ENCODE measurements at regions not wholly inside any gene's neighbourhood (a gene's known extent, or its start where the extent isn't known, plus 50 kb on each side); places are given as distances from the start of the nearest gene placed in this dataset.

GRCh38 chr20:7144464-7144863 is 377.0 kb downstream of the BMP2 start:
- H3K14ac ChIP-seq (ENCODE audit: low read length in 2 of 2) = no peak overlapping the region
- no peak overlapping the region for H3K18ac ChIP-seq (ENCODE audit: low read depth in 1 of 2, low read length in 2 of 2)
- H3K27me3 ChIP-seq (ENCODE audit: control insufficient read depth in 1 of 2, insufficient read depth in 1 of 2, low read length in 2 of 2) = no peaks in the 10 kb centered on the region
- H3K4me2 ChIP-seq (ENCODE audit: low read length, poor library complexity, severe bottlenecking) = no peak overlapping the region
- H2BK120ac ChIP-seq (ENCODE audit: low read depth, low read length) = no peak overlapping the region
- H3K9me3 ChIP-seq (ENCODE audit: control insufficient read depth, low read length) = no peaks in the 10 kb centered on the region
- H2BK15ac ChIP-seq (ENCODE audit: low read depth, poor library complexity, severe bottlenecking) = no peak overlapping the region
- no peak overlapping the region for H2BK5ac ChIP-seq (ENCODE audit: low read depth, low read length, poor library complexity, severe bottlenecking)
- WGBS = no CpG with 5 or more reads among the region's 2 CpGs
- no peak for DNase-seq
- no peaks in the 10 kb centered on the region for H3K79me1 ChIP-seq (replicated peaks; ENCODE audit: low read length, poor library complexity, severe bottlenecking)
- no peak overlapping the region for H2AFZ ChIP-seq (ENCODE audit: low read depth, low read length)
- no peak overlapping the region for H3K9ac ChIP-seq (ENCODE audit: low read length)
- H4K91ac ChIP-seq (ENCODE audit: low read length) = no peak overlapping the region
- H3K4me1 ChIP-seq (ENCODE audit: control insufficient read depth, insufficient read depth, low read depth, low read length) = no peaks in the 10 kb centered on the region
- no peak overlapping the region for H4K8ac ChIP-seq (ENCODE audit: low read length)
- H2BK12ac ChIP-seq (ENCODE audit: low read length in 2 of 2) = no peak overlapping the region
- H3K4me3 ChIP-seq (ENCODE audit: insufficient read depth in 1 of 2, low read depth in 1 of 2, low read length in 2 of 2) = no peak overlapping the region
- H3K27ac ChIP-seq (ENCODE audit: low read length, poor library complexity, severe bottlenecking) = no peak overlapping the region
- H3K4ac ChIP-seq (ENCODE audit: low read depth in 1 of 2, low read length in 2 of 2) = no peak overlapping the region
- no peak overlapping the region for H2AK5ac ChIP-seq (ENCODE audit: low read length, severe bottlenecking)
- H3K23ac ChIP-seq (ENCODE audit: low read length in 2 of 2) = no peak overlapping the region
- no peaks in the 10 kb centered on the region for H3K36me3 ChIP-seq (ENCODE audit: control insufficient read depth in 1 of 2, insufficient read depth in 2 of 2, low read depth in 1 of 2, low read length in 2 of 2)

- DNase-seq = no peak
- no peak overlapping the region for H2BK15ac ChIP-seq (ENCODE audit: low read depth, poor library complexity, severe bottlenecking)
- no peak overlapping the region for H2BK12ac ChIP-seq (ENCODE audit: low read length in 2 of 2)
- H2AK5ac ChIP-seq (ENCODE audit: low read length, severe bottlenecking) = no peak overlapping the region
- H3K27me3 ChIP-seq (ENCODE audit: control insufficient read depth in 1 of 2, insufficient read depth in 1 of 2, low read length in 2 of 2) = no peaks in the 10 kb centered on the region
- H3K9ac ChIP-seq (ENCODE audit: low read length) = no peak overlapping the region
- H3K4me1 ChIP-seq (ENCODE audit: control insufficient read depth, insufficient read depth, low read depth, low read length) = no peaks in the 10 kb centered on the region
- H4K8ac ChIP-seq (ENCODE audit: low read length) = no peak overlapping the region
- no peak overlapping the region for H3K18ac ChIP-seq (ENCODE audit: low read depth in 1 of 2, low read length in 2 of 2)
- H4K91ac ChIP-seq (ENCODE audit: low read length) = no peak overlapping the region
- no peaks in the 10 kb centered on the region for H3K79me1 ChIP-seq (replicated peaks; ENCODE audit: low read length, poor library complexity, severe bottlenecking)
- H3K14ac ChIP-seq (ENCODE audit: low read length in 2 of 2) = no peak overlapping the region
- H3K27ac ChIP-seq (ENCODE audit: low read length, poor library complexity, severe bottlenecking) = no peak overlapping the region
- H2BK5ac ChIP-seq (ENCODE audit: low read depth, low read length, poor library complexity, severe bottlenecking) = no peak overlapping the region
- no peak overlapping the region for H3K4ac ChIP-seq (ENCODE audit: low read depth in 1 of 2, low read length in 2 of 2)
- H3K4me3 ChIP-seq (ENCODE audit: insufficient read depth in 1 of 2, low read depth in 1 of 2, low read length in 2 of 2) = no peak overlapping the region
- H3K9me3 ChIP-seq (ENCODE audit: control insufficient read depth, low read length) = no peaks in the 10 kb centered on the region
- no peak overlapping the region for H2AFZ ChIP-seq (ENCODE audit: low read depth, low read length)
- 74% methylated on average over 10 of the region's 10 CpGs for WGBS
- H3K36me3 ChIP-seq (ENCODE audit: control insufficient read depth in 1 of 2, insufficient read depth in 2 of 2, low read depth in 1 of 2, low read length in 2 of 2) = no peaks in the 10 kb centered on the region
- no peak overlapping the region for H3K4me2 ChIP-seq (ENCODE audit: low read length, poor library complexity, severe bottlenecking)
- H2BK120ac ChIP-seq (ENCODE audit: low read depth, low read length) = no peak overlapping the region
- no peak overlapping the region for H3K23ac ChIP-seq (ENCODE audit: low read length in 2 of 2)
These were observed 379.2 kb downstream of the BMP2 start for GRCh38 chr20:7146552-7147219.

GRCh38 chr20:7147220-7147601 is 379.7 kb downstream of the BMP2 start:
- Histone ChIP-seq H2AK5ac (ENCODE audit: low read length, severe bottlenecking) (no peak overlapping the region), H3K23ac (ENCODE audit: low read length in 2 of 2) (no peak overlapping the region), H3K14ac (ENCODE audit: low read length in 2 of 2) (no peak overlapping the region), H4K91ac (ENCODE audit: low read length) (no peak overlapping the region), H3K4me1 (ENCODE audit: control insufficient read depth, insufficient read depth, low read depth, low read length) (no peaks in the 10 kb centered on the region), H2BK5ac (ENCODE audit: low read depth, low read length, poor library complexity, severe bottlenecking) (no peak overlapping the region), H3K79me1 (replicated peaks; ENCODE audit: low read length, poor library complexity, severe bottlenecking) (no peaks in the 10 kb centered on the region), H2BK120ac (ENCODE audit: low read depth, low read length) (no peak overlapping the region), H4K8ac (ENCODE audit: low read length) (no peak overlapping the region), H2BK15ac (ENCODE audit: low read depth, poor library complexity, severe bottlenecking) (no peak overlapping the region), H3K36me3 (ENCODE audit: control insufficient read depth in 1 of 2, insufficient read depth in 2 of 2, low read depth in 1 of 2, low read length in 2 of 2) (no peaks in the 10 kb centered on the region), H3K9ac (ENCODE audit: low read length) (no peak overlapping the region), H2AFZ (ENCODE audit: low read depth, low read length) (no peak overlapping the region), H3K9me3 (ENCODE audit: control insufficient read depth, low read length) (no peaks in the 10 kb centered on the region), H3K4me3 (ENCODE audit: insufficient read depth in 1 of 2, low read depth in 1 of 2, low read length in 2 of 2) (no peak overlapping the region), H3K4me2 (ENCODE audit: low read length, poor library complexity, severe bottlenecking) (no peak overlapping the region), H3K27me3 (ENCODE audit: control insufficient read depth in 1 of 2, insufficient read depth in 1 of 2, low read length in 2 of 2) (no peaks in the 10 kb centered on the region), H3K4ac (ENCODE audit: low read depth in 1 of 2, low read length in 2 of 2) (no peak overlapping the region), H3K18ac (ENCODE audit: low read depth in 1 of 2, low read length in 2 of 2) (no peak overlapping the region), H2BK12ac (ENCODE audit: low read length in 2 of 2) (no peak overlapping the region), H3K27ac (ENCODE audit: low read length, poor library complexity, severe bottlenecking) (no peak overlapping the region)
- 13% methylated on average over 2 of the region's 4 CpGs for WGBS
- no peak for DNase-seq

GRCh38 chr20:7151676-7152470 is 384.4 kb downstream of the BMP2 start:
- H2BK5ac ChIP-seq (ENCODE audit: low read depth, low read length, poor library complexity, severe bottlenecking) = no peak overlapping the region
- H3K36me3 ChIP-seq (ENCODE audit: control insufficient read depth in 1 of 2, insufficient read depth in 2 of 2, low read depth in 1 of 2, low read length in 2 of 2) = no peaks in the 10 kb centered on the region
- no peaks in the 10 kb centered on the region for H3K79me1 ChIP-seq (replicated peaks; ENCODE audit: low read length, poor library complexity, severe bottlenecking)
- no peak overlapping the region for H2BK120ac ChIP-seq (ENCODE audit: low read depth, low read length)
- no peak overlapping the region for H3K23ac ChIP-seq (ENCODE audit: low read length in 2 of 2)
- H3K27ac ChIP-seq (ENCODE audit: low read length, poor library complexity, severe bottlenecking) = no peak overlapping the region
- no peaks in the 10 kb centered on the region for H3K9me3 ChIP-seq (ENCODE audit: control insufficient read depth, low read length)
- H3K18ac ChIP-seq (ENCODE audit: low read depth in 1 of 2, low read length in 2 of 2) = no peak overlapping the region
- H3K4ac ChIP-seq (ENCODE audit: low read depth in 1 of 2, low read length in 2 of 2) = no peak overlapping the region
- no peak overlapping the region for H4K91ac ChIP-seq (ENCODE audit: low read length)
- DNase-seq = peak; percentile 34
- no peak overlapping the region for H2BK15ac ChIP-seq (ENCODE audit: low read depth, poor library complexity, severe bottlenecking)
- H3K4me3 ChIP-seq (ENCODE audit: insufficient read depth in 1 of 2, low read depth in 1 of 2, low read length in 2 of 2) = no peak overlapping the region
- H3K14ac ChIP-seq (ENCODE audit: low read length in 2 of 2) = no peak overlapping the region
- H3K4me2 ChIP-seq (ENCODE audit: low read length, poor library complexity, severe bottlenecking) = no peak overlapping the region
- H4K8ac ChIP-seq (ENCODE audit: low read length) = no peak overlapping the region
- no peak overlapping the region for H2BK12ac ChIP-seq (ENCODE audit: low read length in 2 of 2)
- no CpG with 5 or more reads among the region's 2 CpGs for WGBS
- H2AK5ac ChIP-seq (ENCODE audit: low read length, severe bottlenecking) = no peak overlapping the region
- H2AFZ ChIP-seq (ENCODE audit: low read depth, low read length) = no peak overlapping the region
- H3K27me3 ChIP-seq (ENCODE audit: control insufficient read depth in 1 of 2, insufficient read depth in 1 of 2, low read length in 2 of 2) = no peaks in the 10 kb centered on the region
- no peak overlapping the region for H3K9ac ChIP-seq (ENCODE audit: low read length)
- no peaks in the 10 kb centered on the region for H3K4me1 ChIP-seq (ENCODE audit: control insufficient read depth, insufficient read depth, low read depth, low read length)
